K562 (cell line): ENCODE measurements at regions not wholly inside any gene's neighbourhood (a gene's known extent, or its start where the extent isn't known, plus 50 kb on each side); places are given as distances from the start of the nearest gene placed in this dataset.

Source experiments
- KLF16 ChIP-seq: IDR thresholded peaks from 2 replicates; pipeline ENCODE4 v1.6.1; 2016; ENCODE audit warnings: antibody characterized with exemption
- YY1 ChIP-seq, 3 experiments: IDR thresholded peaks; 2 replicates each; pipeline ENCODE4 v1.6.1; 2011; ENCODE audit warnings: low read length in 2 of 3, mild to moderate bottlenecking in 2 of 3, moderate library complexity in 2 of 3, borderline replicate concordance in 1 of 3, control low read depth in 1 of 3, low read depth in 1 of 3; ENCODE audit not compliant: insufficient read depth in 3 of 3, insufficient replicate concordance in 2 of 3, control insufficient read depth in 1 of 3, insufficient read length in 1 of 3; ENCODE audit errors: extremely low read depth in 1 of 3
- TF ChIP-seq, protein P1 (sequence below): sonication (generic); formaldehyde crosslinking; IDR thresholded peaks from 2 replicates; pipeline ENCODE4 v1.8.0; 2022; ENCODE audit warnings: missing genetic modification reagents, mild to moderate bottlenecking, moderate library complexity, borderline replicate concordance
- TF ChIP-seq, protein P2 (sequence below), 3 experiments: IDR thresholded peaks in 2 of 3; conservative IDR thresholded peaks in 1 of 3; 2 replicates each; pipeline ENCODE4 v1.5.1; 2011 to 2012; ENCODE audit warnings: low read length in 3 of 3, mild to moderate bottlenecking in 3 of 3, control low read depth in 2 of 3, improper control_type of control experiment in 1 of 3, inconsistent platforms in 1 of 3, low read depth in 1 of 3, mixed read lengths in 1 of 3, moderate library complexity in 1 of 3; ENCODE audit not compliant: insufficient read depth in 2 of 3

DNA sequence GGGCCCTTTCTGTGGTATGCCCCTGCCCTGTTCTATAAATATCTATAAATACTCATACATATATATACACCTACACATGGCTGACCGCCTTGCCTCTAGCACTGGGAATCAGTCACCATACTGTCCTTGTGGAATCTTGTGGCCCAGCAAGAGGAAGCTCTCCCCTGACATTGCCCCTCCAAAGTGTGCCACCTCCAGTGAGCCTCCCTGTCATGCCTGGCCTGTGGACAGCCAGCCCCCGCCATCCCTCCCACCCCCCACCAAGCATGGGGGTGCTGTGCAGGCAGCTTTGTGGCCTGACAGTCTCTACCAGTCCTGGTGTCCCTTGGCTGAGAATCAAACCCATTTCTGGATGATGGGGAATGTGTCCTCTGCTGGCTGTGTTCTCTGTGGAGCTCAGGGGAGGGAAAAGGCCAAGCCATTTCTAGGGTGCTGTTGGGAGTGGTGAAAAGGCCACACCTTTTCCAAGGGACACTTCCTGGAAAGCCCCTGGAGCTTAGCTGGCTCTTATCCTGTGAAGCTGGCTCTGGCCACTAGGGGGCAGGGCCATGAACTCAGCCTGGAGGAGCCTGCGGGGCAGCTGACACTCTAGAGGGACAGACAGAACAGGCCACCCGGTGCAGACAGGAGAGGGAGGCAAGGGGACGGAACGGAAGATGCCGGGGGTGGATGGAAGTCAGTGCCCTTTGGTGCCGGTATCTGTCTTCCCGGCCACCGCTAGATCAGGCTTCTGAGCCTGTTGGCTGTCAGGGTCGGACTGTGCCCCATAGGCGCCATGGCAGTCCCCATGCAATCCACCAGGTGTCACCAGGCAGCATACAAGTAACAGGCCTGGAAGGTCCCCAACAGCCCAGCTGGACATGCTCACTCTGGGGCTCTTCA lies 167.2 kb downstream of the TBC1D2B start (continued):
- TF ChIP-seq, protein P1, sequence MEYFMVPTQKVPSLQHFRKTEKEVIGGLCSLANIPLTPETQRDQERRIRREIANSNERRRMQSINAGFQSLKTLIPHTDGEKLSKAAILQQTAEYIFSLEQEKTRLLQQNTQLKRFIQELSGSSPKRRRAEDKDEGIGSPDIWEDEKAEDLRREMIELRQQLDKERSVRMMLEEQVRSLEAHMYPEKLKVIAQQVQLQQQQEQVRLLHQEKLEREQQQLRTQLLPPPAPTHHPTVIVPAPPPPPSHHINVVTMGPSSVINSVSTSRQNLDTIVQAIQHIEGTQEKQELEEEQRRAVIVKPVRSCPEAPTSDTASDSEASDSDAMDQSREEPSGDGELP (CRISPR knock-in tag), result peak; percentile 85; the same call in 1 of the 2 replicates
- TF ChIP-seq KLF16 (peak; percentile 27; the same call in 1 of the 2 replicates), YY1 (IDR thresholded peaks at IDR 0.05; ENCODE audit: borderline replicate concordance in 1 of 3, control insufficient read depth in 1 of 3, extremely low read depth in 1 of 3, insufficient read depth in 3 of 3, insufficient read length in 1 of 3, insufficient replicate concordance in 2 of 3, low read depth in 1 of 3, low read length in 2 of 3) (peak in 2 of 3 experiments; percentile 77 to 86)
- TF ChIP-seq, protein P2, sequence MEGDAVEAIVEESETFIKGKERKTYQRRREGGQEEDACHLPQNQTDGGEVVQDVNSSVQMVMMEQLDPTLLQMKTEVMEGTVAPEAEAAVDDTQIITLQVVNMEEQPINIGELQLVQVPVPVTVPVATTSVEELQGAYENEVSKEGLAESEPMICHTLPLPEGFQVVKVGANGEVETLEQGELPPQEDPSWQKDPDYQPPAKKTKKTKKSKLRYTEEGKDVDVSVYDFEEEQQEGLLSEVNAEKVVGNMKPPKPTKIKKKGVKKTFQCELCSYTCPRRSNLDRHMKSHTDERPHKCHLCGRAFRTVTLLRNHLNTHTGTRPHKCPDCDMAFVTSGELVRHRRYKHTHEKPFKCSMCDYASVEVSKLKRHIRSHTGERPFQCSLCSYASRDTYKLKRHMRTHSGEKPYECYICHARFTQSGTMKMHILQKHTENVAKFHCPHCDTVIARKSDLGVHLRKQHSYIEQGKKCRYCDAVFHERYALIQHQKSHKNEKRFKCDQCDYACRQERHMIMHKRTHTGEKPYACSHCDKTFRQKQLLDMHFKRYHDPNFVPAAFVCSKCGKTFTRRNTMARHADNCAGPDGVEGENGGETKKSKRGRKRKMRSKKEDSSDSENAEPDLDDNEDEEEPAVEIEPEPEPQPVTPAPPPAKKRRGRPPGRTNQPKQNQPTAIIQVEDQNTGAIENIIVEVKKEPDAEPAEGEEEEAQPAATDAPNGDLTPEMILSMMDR (IDR thresholded peaks at IDR 0.05 in 2 of 3, conservative IDR thresholded peaks at IDR 0.05 in 1 of 3; ENCODE audit: insufficient read depth in 2 of 3, low read depth in 1 of 3, low read length in 3 of 3), result peak; percentile 59 to 89 (median 75)
